ENCODE measurements at regions not wholly inside any gene's neighbourhood (a gene's known extent, or its start where the extent isn't known, plus 50 kb on each side); places are given as distances from the start of the nearest gene placed in this dataset.

DNA sequence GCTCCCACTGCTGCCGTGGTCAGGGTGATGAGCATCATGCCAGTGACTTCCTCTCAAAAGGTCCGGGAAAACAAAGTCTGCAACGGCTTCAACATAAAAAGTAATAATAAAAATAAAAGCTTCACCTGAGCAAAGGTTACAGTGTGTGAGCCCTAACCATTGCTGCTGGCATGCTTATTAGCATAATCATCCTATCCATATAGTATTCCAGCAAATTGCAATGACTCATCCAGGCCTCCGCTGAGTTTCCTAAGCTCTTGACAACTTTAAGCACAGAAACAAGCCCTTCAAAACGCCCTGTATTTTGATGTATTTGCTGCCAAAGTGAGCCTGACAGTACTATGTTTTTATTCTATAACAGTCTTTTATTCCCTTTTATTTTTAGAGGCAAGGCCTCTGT, 100.5 kb downstream of the AASDH start:
- no peak for DNase-seq (ENCODE audit: low spot score)

- DNase-seq (ENCODE audit: low spot score), result no peak
Measured at GRCh38 chr4:56283375-56283774, 103.9 kb downstream of the AASDH start.

GRCh38 chr4:56282004-56282403, 105.3 kb downstream of the AASDH start:
- no peak for DNase-seq (ENCODE audit: low spot score)

DNA sequence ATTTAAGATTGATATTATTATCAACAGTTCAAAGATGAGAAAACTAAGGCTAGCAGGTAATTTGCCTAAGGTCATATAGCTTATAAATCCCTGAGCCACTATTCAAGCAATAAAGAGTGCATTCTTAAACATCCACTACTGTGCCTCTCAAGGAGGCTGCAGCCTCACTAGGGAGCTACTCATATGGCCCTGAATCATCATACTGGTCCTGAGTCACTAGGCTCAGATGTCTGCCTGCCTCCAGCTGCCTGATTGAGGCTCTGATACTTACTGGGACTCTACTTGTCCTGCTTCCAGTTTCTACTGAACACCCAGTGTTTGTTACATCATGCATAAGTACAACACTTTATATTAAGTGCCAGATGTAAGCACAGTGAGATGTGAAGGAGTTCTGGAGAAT, 110.7 kb downstream of the AASDH start:
- DNase-seq (ENCODE audit: low spot score), result no peak

DNA sequence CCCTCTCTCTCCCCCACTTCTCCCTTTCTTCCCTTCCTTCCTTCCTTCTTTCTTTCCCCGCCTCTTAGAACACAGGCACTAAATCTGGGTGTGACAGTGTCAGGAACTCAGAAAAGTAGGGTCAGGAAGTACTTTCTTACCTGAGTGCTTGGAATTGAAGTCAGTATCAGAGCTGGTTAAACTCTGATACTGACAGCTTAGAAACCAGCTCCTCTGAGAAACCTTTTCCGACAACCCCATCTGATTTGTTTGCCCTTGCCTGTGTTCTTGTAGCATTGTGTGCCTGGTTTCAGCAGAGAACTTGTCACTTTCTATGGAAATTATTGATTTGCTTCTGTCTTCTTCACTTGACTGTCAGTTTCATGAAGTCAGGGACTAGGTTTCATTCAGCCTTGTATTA, 113.9 kb downstream of the AASDH start:
- no peak for DNase-seq (ENCODE audit: low spot score)

- DNase-seq (ENCODE audit: low spot score), result no peak
Measured at GRCh38 chr4:56272927-56273326, 114.4 kb downstream of the AASDH start.

DNA sequence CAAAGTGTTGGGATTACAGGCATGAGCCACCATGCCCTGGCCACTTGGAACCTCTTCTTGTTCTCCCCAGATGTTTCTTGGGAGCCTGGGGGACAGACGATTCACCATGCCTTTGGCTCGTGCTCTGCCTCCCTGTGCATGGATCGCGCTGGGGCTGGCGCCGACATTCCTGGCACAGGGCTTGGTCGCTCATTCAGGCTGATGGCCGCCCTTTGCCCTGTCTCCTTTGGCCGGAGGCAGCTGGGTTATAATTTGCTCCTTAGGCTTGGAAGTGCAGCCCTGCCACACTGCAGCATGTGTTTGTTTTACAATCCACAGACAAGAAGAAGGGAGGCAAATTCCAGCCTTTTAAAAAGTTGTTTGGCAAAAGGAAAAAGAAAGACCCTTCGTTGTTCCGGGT, 115.3 kb downstream of the AASDH start:
- DNase-seq (ENCODE audit: low spot score), result no peak

- no peak for DNase-seq (ENCODE audit: low spot score)
Measured at GRCh38 chr4:56271131-56271530, 116.2 kb downstream of the AASDH start.

DNA sequence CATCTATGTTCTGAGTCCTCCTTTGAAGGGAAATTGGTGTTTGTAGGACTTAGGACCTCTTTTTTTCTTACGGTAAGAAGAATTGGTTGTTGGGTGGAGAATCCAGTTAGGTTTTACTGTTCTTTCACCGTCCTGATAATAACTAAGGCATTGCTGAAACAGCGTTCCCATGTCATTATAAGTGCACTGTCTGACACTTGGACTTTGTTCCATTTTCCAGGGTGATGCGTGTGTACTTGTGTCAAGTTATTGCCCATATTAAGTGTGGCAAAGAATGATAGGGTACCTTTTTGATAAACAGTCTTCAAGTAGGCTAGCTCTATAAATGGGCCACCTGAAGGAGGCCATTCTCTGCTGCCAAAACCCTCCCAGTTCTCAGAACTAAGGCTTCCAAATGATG, 119.7 kb downstream of the AASDH start:
- no peak for DNase-seq (ENCODE audit: low spot score)

DNA sequence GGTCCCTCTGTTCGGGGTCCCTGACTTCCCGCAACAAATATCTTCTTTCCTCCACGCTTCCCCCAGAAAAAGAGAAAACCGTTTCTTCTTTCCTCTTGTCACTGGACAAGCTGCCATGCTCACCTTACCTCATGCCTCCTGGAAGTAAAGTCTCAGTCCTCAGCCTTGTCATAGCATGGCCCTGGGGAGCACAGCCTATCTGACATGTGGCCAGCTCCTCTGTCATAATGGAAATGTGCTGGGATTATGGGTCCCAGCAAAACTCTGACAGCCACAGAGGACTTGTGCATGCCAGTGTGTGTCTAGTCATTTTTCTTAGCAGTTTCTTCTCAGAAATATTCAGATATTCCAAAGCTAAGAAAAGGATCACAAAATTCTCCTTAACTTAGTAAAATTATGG, 122.4 kb downstream of the AASDH start:
- no peak for DNase-seq (ENCODE audit: low spot score)

- no peak for DNase-seq (ENCODE audit: low spot score)
Measured at GRCh38 chr4:56261027-56261426, 126.3 kb downstream of the AASDH start.

DNA sequence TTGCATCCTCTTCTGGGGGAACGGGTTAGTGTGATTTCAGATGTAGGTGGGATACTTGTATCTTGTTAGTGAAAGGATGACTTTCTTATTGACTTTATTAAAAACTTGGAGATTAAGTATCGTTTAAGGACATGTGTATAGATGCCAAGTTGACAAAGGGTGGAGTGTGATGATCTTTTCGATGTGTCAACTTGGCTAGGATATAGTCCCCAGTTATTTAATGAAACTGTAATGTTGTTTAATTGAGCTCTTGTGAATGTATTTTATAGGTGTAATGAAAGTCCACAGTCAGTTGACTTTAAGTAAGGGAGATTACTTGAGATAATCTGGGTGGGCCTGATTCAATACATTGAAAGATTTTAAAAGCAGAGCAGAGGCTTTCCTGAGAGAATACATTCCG, 127.0 kb downstream of the AASDH start:
- DNase-seq (ENCODE audit: low spot score), result no peak

GRCh38 chr4:56259655-56260054, 127.6 kb downstream of the AASDH start:
- DNase-seq (ENCODE audit: low spot score), result no peak

DNA sequence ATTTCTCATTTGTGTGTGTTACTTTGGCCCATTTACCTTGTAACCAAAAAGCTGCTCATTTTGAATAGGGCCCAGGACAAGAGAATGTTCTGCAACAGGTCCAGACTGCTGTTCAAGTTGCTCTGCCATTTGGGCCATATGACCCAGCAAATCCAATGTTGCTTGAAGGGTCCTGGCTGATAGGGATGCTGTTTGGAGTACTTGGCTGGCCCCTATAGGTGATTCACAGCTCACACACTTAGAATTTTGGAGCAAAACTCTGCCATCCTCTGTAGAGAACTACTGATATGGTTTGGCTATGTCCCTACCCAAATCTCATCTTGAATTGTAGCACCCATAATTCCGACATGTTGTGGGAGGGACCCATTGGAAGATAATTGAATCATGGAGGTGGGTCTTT, 131.5 kb downstream of the AASDH start:
- no peak for DNase-seq (ENCODE audit: low spot score)

DNA sequence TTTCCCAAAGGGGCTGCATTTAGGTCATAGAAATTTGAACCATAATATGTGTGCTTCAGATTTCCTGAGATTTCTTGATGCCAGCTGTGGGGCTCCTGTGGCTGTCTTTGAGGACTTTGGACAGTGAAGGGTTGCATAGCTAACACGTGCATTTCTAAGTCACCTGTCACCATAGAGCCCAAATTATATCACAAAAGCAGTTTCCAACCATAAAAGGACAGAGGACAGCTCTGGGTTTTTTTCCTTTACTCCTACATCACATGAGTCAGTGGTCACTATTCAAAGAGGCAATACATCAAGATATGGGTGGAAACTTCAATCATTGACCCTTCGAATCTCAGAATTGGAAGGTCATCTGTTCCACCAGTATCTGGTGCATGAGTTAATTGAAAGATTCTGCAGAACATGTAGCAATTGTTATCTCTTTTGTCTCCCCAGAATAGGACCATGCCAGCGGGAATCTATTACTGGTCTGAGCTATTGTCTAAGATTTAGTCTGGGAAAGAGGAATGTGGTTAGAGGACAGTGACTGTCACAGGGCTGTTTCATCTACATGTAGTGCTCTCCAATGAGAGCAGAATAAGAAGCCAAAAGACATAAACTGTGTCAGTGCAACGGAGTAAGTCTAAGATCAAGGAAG, 133.5 kb downstream of the AASDH start:
- DNase-seq (ENCODE audit: low spot score), result no peak

DNA sequence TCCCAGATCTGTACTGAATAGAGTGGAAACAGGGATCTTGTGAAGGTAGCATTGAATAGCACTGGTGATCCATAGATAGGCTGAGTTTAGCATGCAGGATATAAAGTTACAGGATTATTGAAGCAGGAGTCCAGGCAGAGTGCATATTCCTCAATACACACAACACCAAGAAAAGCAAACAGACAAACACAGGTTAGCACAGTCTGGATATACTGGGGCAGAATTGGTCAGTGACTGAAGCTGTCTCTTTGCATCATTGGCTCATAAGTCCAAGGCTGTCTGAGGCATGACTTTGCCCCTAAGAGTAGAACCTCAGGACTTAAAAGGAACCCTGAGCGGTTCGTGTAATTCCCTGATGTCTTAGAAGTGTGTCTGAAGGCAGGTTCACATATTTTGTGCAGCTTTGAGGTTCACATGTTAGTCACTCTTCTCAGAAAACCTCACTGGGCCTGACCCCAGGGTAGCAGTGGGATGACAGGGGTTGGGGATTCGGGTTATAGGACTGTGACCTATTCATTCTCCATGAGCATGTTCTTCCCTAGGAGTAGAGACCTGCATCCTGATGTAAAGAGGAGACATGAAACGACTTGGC, 134.6 kb downstream of the AASDH start:
- no peak for DNase-seq (ENCODE audit: low spot score)

DNA sequence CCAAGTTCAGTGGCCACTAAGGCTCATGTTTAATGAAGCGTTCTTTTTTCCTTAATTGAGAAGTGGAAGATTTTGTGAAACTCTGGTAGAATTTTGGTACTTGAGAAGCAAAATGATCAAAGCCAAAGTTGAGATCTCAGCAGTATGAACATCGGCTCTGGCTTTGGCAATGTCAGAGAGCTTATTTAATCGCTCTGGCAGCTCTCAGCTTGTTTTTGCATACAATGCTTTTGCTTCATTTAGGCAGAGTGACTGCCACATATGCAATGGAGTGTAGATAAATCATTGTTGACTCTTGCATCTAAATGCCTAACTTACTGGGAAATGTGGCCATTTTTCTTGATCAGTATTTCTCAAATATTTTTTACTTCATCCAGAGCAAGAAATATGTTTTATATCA, 135.7 kb downstream of the AASDH start:
- DNase-seq (ENCODE audit: low spot score), result no peak

- DNase-seq (ENCODE audit: low spot score), result no peak
Measured at GRCh38 chr4:56250776-56251175, 136.5 kb downstream of the AASDH start.

- DNase-seq (ENCODE audit: low spot score), result no peak
Measured at GRCh38 chr4:56247646-56248045, 139.6 kb downstream of the AASDH start.

GRCh38 chr4:56246233-56246610, 141.1 kb downstream of the AASDH start:
- no peak for DNase-seq (ENCODE audit: low spot score)

- DNase-seq (ENCODE audit: low spot score), result no peak
Measured at GRCh38 chr4:56245547-56246232, 141.6 kb downstream of the AASDH start.

- no peak for DNase-seq (ENCODE audit: low spot score)
Measured at GRCh38 chr4:56244681-56245080, 142.6 kb downstream of the AASDH start.

- no peak for DNase-seq (ENCODE audit: low spot score)
Measured at GRCh38 chr4:56243107-56243506, 144.2 kb downstream of the AASDH start.

DNA sequence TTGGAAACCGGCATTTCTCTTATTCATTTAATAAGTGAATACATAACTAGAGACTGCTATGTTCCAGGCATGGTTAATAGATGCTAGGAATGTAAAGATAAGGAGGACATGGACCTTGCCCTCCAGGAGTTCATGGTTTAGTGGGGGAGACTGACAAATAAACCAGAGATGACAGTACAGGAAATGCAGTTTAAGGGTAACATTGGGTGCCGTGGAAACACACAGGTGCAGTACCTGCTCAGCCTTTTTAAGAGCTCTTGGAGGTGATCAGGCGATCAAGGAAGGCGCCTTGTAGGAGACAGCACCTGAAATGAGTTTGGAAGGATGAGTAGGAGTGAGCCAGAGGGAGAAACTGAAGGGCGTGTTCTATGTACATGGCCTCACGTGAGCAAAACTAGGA, 145.8 kb downstream of the AASDH start:
- no peak for DNase-seq (ENCODE audit: low spot score)
